DND-41 (cell line): ENCODE measurements at regions not wholly inside any gene's neighbourhood (a gene's known extent, or its start where the extent isn't known, plus 50 kb on each side); places are given as distances from the start of the nearest gene placed in this dataset.

Experiments used
- ATAC-seq: fragments of 200-7000 bp; cut with Tn5 transposase; 3 replicates; pipeline ENCODE4 v1.9.1; 2021; ENCODE audit warnings: low read depth; ENCODE audit not compliant: insufficient read depth
- DNase-seq: peaks from one replicate; pipeline ENCODE4 v3.0.0-alpha.2; 2020
- H2AFZ ChIP-seq: 2 replicates; pipeline ENCODE4 v1.6.0; 2012; ENCODE audit warnings: low read depth, low read length
- H3K27ac ChIP-seq: 2 replicates; pipeline ENCODE4 v1.5.1; 2012; ENCODE audit warnings: low read length, inconsistent platforms
- H3K27me3 ChIP-seq: fragments of 200-600 bp; sonication (generic); 2 replicates; pipeline ENCODE4 v1.6.0; 2012; ENCODE audit warnings: low read length, mild to moderate bottlenecking, inconsistent platforms; ENCODE audit not compliant: insufficient read depth, poor library complexity
- H3K36me3 ChIP-seq: 2 replicates; pipeline ENCODE4 v1.5.1; 2012; ENCODE audit warnings: low read length, inconsistent platforms; ENCODE audit not compliant: insufficient read depth
- H3K4me1 ChIP-seq: 2 replicates; pipeline ENCODE4 v1.5.1; 2012; ENCODE audit warnings: mild to moderate bottlenecking, low read length; ENCODE audit not compliant: insufficient read depth
- H3K4me2 ChIP-seq: 2 replicates; pipeline ENCODE4 v1.6.0; 2012; ENCODE audit warnings: mild to moderate bottlenecking, moderate library complexity, low read length, inconsistent platforms; ENCODE audit not compliant: insufficient read depth
- H3K4me3 ChIP-seq, 2 experiments: fragments of 200-600 bp in 1 of 2; shearing (Covaris generic) in 1 of 2; 2 replicates each; pipeline ENCODE4 v1.5.1; 2012 to 2016; ENCODE audit warnings: inconsistent platforms in 2 of 2, low read length in 2 of 2, mild to moderate bottlenecking in 2 of 2, low read depth in 1 of 2, moderate library complexity in 1 of 2
- H3K79me2 ChIP-seq: 2 replicates; pipeline ENCODE4 v1.6.0; 2012; ENCODE audit warnings: low read length, inconsistent platforms; ENCODE audit not compliant: insufficient read depth
- H3K9ac ChIP-seq: 2 replicates; pipeline ENCODE4 v1.6.0; 2012; ENCODE audit warnings: low read depth, mild to moderate bottlenecking, inconsistent platforms, low read length, moderate library complexity
- H3K9me3 ChIP-seq: 2 replicates; pipeline ENCODE4 v1.5.1; 2012; ENCODE audit warnings: low read length, moderate library complexity, mild to moderate bottlenecking, inconsistent platforms; ENCODE audit not compliant: insufficient read depth, severe bottlenecking
- H4K20me1 ChIP-seq: 2 replicates; pipeline ENCODE4 v1.6.0; 2012; ENCODE audit warnings: low read length; ENCODE audit not compliant: insufficient read depth
- CTCF ChIP-seq: IDR thresholded peaks from 2 replicates; pipeline ENCODE4 v1.5.1; 2012; ENCODE audit warnings: borderline replicate concordance, low read length, moderate library complexity, mild to moderate bottlenecking; ENCODE audit not compliant: poor library complexity, severe bottlenecking; ENCODE audit errors: extremely low read depth
- EZH2 ChIP-seq: IDR thresholded peaks from 3 replicates; pipeline ENCODE4 v1.6.1; 2012; ENCODE audit warnings: borderline replicate concordance, low read depth, mild to moderate bottlenecking, moderate library complexity, low read length, inconsistent platforms; ENCODE audit not compliant: severe bottlenecking

GRCh38 chr6:104505838-104506237 is 353.9 kb downstream of the HACE1 start:
- Histone ChIP-seq H2AFZ (no peak overlapping the region), H3K9ac (no peak overlapping the region), H4K20me1 (no peaks in the 10 kb centered on the region), H3K36me3 (no peaks in the 10 kb centered on the region), H3K27me3 (peaks cover 4% of the 10 kb centered on the region), H3K4me2 (no peak overlapping the region), H3K4me1 (no peaks in the 10 kb centered on the region), H3K9me3 (no peaks in the 10 kb centered on the region), H3K27ac (no peak overlapping the region), H3K4me3 (no peak overlapping the region), H3K79me2 (no peaks in the 10 kb centered on the region)
- no peak for ATAC-seq
- no peak for DNase-seq
- TF ChIP-seq EZH2: no peak
- TF ChIP-seq CTCF: no peak

- Histone ChIP-seq H3K36me3 (no peaks in the 10 kb centered on the region), H3K4me1 (no peaks in the 10 kb centered on the region), H3K9ac (no peak overlapping the region), H4K20me1 (no peaks in the 10 kb centered on the region), H3K27ac (no peak overlapping the region), H3K4me2 (no peak overlapping the region), H3K4me3 (no peak overlapping the region), H2AFZ (no peak overlapping the region), H3K27me3 (no peaks in the 10 kb centered on the region), H3K9me3 (no peaks in the 10 kb centered on the region), H3K79me2 (no peaks in the 10 kb centered on the region)
- DNase-seq (no peak), ATAC-seq (no peak)
- TF ChIP-seq CTCF (no peak), EZH2 (no peak)
Observed at GRCh38 chr6:104500265-104500664, 359.5 kb downstream of the HACE1 start.

- TF ChIP-seq CTCF (no peak), EZH2 (no peak)
- Histone ChIP-seq H3K9ac (no peak overlapping the region), H4K20me1 (no peaks in the 10 kb centered on the region), H3K36me3 (no peaks in the 10 kb centered on the region), H3K9me3 (no peaks in the 10 kb centered on the region), H3K4me2 (no peak overlapping the region), H3K27me3 (no peaks in the 10 kb centered on the region), H3K79me2 (no peaks in the 10 kb centered on the region), H3K27ac (no peak overlapping the region), H3K4me1 (no peaks in the 10 kb centered on the region), H2AFZ (no peak overlapping the region), H3K4me3 (no peak overlapping the region)
- no peak for ATAC-seq
- DNase-seq: no peak
Observed at GRCh38 chr6:104486035-104486434, 373.7 kb downstream of the HACE1 start.

- H3K4me2 ChIP-seq: no peak overlapping the region
- no peaks in the 10 kb centered on the region for H3K36me3 ChIP-seq
- H3K27ac ChIP-seq: no peak overlapping the region
- H3K9ac ChIP-seq: no peak overlapping the region
- H3K27me3 ChIP-seq: peaks cover 8% of the 10 kb centered on the region
- no peaks in the 10 kb centered on the region for H4K20me1 ChIP-seq
- no peak for ATAC-seq
- no peak overlapping the region for H2AFZ ChIP-seq
- no peaks in the 10 kb centered on the region for H3K79me2 ChIP-seq
- no peaks in the 10 kb centered on the region for H3K9me3 ChIP-seq
- H3K4me3 ChIP-seq: no peak overlapping the region
- no peak for TF ChIP-seq EZH2
- TF ChIP-seq CTCF: no peak
- DNase-seq: no peak
- no peaks in the 10 kb centered on the region for H3K4me1 ChIP-seq
Observed at GRCh38 chr6:104484626-104485025, 375.1 kb downstream of the HACE1 start.
